GM12878 (cell line): ENCODE measurements at regions not wholly inside any gene's neighbourhood (a gene's known extent, or its start where the extent isn't known, plus 50 kb on each side); places are given as distances from the start of the nearest gene placed in this dataset.

Experiments
- ATAC-seq: fragments of 200-7000 bp; cut with Tn5 transposase; 3 replicates; pipeline ENCODE4 v1.9.1; 2020; ENCODE audit warnings: mild to moderate bottlenecking, moderate library complexity
- BruUV-seq: library from RNA; stranded (reverse); fragments of 400-500 nt; replicated peaks from 2 replicates; lab custom pipeline; 2021; lab: Mats Ljungman, UMichigan
- CTCF ChIA-PET: fragments of 300-600 bp; sonication (Branson Sonifier 250); formaldehyde crosslinking; extraction: SDS; loops from one replicate; lab custom pipeline; 2021; ENCODE audit warnings: inconsistent platforms; lab: Yijun Ruan, JAX
- POLR2A ChIA-PET: fragments of 350-600 bp; formaldehyde crosslinking; extraction: SDS; loops from one replicate; lab custom pipeline; 2021; ENCODE audit warnings: inconsistent platforms; lab: Charles Lee
- RAD21 ChIA-PET: fragments of 300-600 bp; sonication (Branson Sonifier 250); formaldehyde crosslinking; loops from one replicate; lab custom pipeline; 2023; ENCODE audit warnings: antibody characterized with exemption; ENCODE audit not compliant: unreplicated experiment; lab: Charles Lee
- SMC1A ChIA-PET: fragments of 300-600 bp; sonication (Branson Sonifier 250); formaldehyde crosslinking; loops from one replicate; lab custom pipeline; 2023; ENCODE audit not compliant: unreplicated experiment, uncharacterized antibody; lab: Charles Lee
- DNase-seq: peaks from one replicate; pipeline ENCODE4 v3.0.0-alpha.2; 2011; ENCODE audit warnings: low read depth, low spot score
- FAIRE-seq: peaks from 3 replicates; lab custom pipeline; 2011; peaks lifted over from hg19 to GRCh38; lab: Jason Lieb, UNC
- H2AFZ ChIP-seq: 2 replicates; pipeline ENCODE4 v1.6.0; 2011; ENCODE audit warnings: low read depth, low read length, control low read depth; ENCODE audit not compliant: control insufficient read depth
- H3K27ac ChIP-seq: 2 replicates; pipeline ENCODE4 v1.5.1; 2011; ENCODE audit warnings: control low read depth; ENCODE audit not compliant: control insufficient read depth, insufficient read depth
- H3K27me3 ChIP-seq, 2 experiments: replicated peaks in 1 of 2; 2 replicates each; pipeline versions ENCODE4 v1.6.0 to v1.6.1; 2011; ENCODE audit warnings: low read length in 1 of 2; ENCODE audit not compliant: control insufficient read depth in 2 of 2, insufficient read depth in 2 of 2
- H3K36me3 ChIP-seq, 2 experiments: 2 replicates each; pipeline ENCODE4 v1.5.1; 2011; ENCODE audit warnings: low read length in 1 of 2; ENCODE audit not compliant: control insufficient read depth in 2 of 2, insufficient read depth in 2 of 2
- H3K4me1 ChIP-seq: 2 replicates; pipeline ENCODE4 v1.6.1; 2011; ENCODE audit warnings: mild to moderate bottlenecking, low read length, moderate library complexity, mixed read lengths; ENCODE audit not compliant: control insufficient read depth, insufficient read depth
- H3K4me2 ChIP-seq: 2 replicates; pipeline ENCODE4 v1.6.0; 2011; ENCODE audit warnings: control low read depth; ENCODE audit not compliant: control insufficient read depth, insufficient read depth
- H3K4me3 ChIP-seq: fragments of 200-600 bp; sonication (generic); 2 replicates; pipeline ENCODE4 v1.5.1; 2016
- H3K79me2 ChIP-seq: 2 replicates; pipeline ENCODE4 v1.6.0; 2011; ENCODE audit warnings: low read length; ENCODE audit not compliant: control insufficient read depth, insufficient read depth
- H3K9ac ChIP-seq: 2 replicates; pipeline ENCODE4 v1.8.0; 2011; ENCODE audit warnings: low read length, control low read depth, mixed read lengths; ENCODE audit not compliant: control insufficient read depth, insufficient read depth
- H3K9me3 ChIP-seq: replicated peaks from 3 replicates; pipeline ENCODE4 v1.5.1; 2011; ENCODE audit warnings: mild to moderate bottlenecking, low read length; ENCODE audit not compliant: control insufficient read depth, insufficient read depth
- H4K20me1 ChIP-seq: 2 replicates; pipeline ENCODE4 v1.6.0; 2011; ENCODE audit not compliant: control insufficient read depth, insufficient read depth
- ASH2L ChIP-seq: fragments of 300-600, 200-600 bp; sonication (generic); IDR thresholded peaks from 2 replicates; pipeline ENCODE4 v1.6.1; 2017; ENCODE audit warnings: low read depth, mild to moderate bottlenecking, borderline replicate concordance
- ATF7 ChIP-seq: fragments of 450-650 bp; IDR thresholded peaks from 2 replicates; pipeline ENCODE4 v1.6.1; 2016; ENCODE audit warnings: low read depth, mild to moderate bottlenecking
- BCL11A ChIP-seq: IDR thresholded peaks from 2 replicates; pipeline ENCODE4 v1.6.1; 2011; ENCODE audit warnings: low read depth, low read length
- CBFB ChIP-seq: IDR thresholded peaks from 2 replicates; pipeline ENCODE4 v1.6.1; 2016; ENCODE audit warnings: antibody characterized with exemption, low read depth
- E2F4 ChIP-seq: IDR thresholded peaks from 2 replicates; pipeline ENCODE4 v1.6.1; 2012; ENCODE audit warnings: low read depth, low read length, improper control_type of control experiment
- RAD51 ChIP-seq: fragments of 450-650 bp; IDR thresholded peaks from 2 replicates; pipeline ENCODE4 v1.6.1; 2016; ENCODE audit warnings: moderate library complexity, mild to moderate bottlenecking, inconsistent platforms
- REST ChIP-seq: IDR thresholded peaks from 2 replicates; pipeline ENCODE4 v1.6.1; 2012; ENCODE audit warnings: mild to moderate bottlenecking, low read depth, low read length
- SMAD5 ChIP-seq: IDR thresholded peaks from 2 replicates; pipeline ENCODE4 v1.6.1; 2016; ENCODE audit warnings: antibody characterized with exemption, low read depth
- WGBS: methylation state at CpG from one replicate; pipeline ENCODE4 v1.1.6; 2016; ENCODE audit warnings: low lambda C conversion rate; ENCODE audit not compliant: insufficient replicate concordance, insufficient coverage; ENCODE audit errors: missing lambda C conversion rate; 5-methylcytosine and 5-hydroxymethylcytosine counted together
- in situ Hi-C: fragments of 300-500 bp; cut with MboI; formaldehyde crosslinking; loops from 9 replicates; pipeline ENCODE4 v1.14.3; 2018; ENCODE audit warnings: mixed read lengths
- intact Hi-C: fragments of 100-400 bp; cut with micrococcal nuclease; formaldehyde crosslinking; loops from one replicate; pipeline ENCODE4 v1.14.2; 2022; ENCODE audit not compliant: unreplicated experiment
- TF ChIP-seq, protein P1 (sequence below): fragments of 450-650 bp; IDR thresholded peaks from 2 replicates; pipeline ENCODE4 v1.6.1; 2017; ENCODE audit warnings: mild to moderate bottlenecking, low read depth, inconsistent platforms; ENCODE audit not compliant: poor library complexity, severe bottlenecking
- TF ChIP-seq, protein P2 (sequence below): IDR thresholded peaks from 2 replicates; pipeline ENCODE4 v1.6.1; 2012; ENCODE audit warnings: low read length, inconsistent platforms

- H3K27ac ChIP-seq, result no peak overlapping the region
- RAD21 ChIA-PET, result no interaction called here
- H3K4me3 ChIP-seq, result no peak overlapping the region
- H3K27me3 ChIP-seq, result no peaks in the 10 kb centered on the region; a peak in 1 of 4 replicates
- no peak overlapping the region for H3K9ac ChIP-seq
- in situ Hi-C loops, result no loop called here
- BruUV-seq, result no TSS peak
- no peaks in the 10 kb centered on the region for H3K36me3 ChIP-seq
- intact Hi-C loops, result no loop called here
- DNase-seq (no peak), FAIRE-seq (no peak), ATAC-seq (no peak)
- SMC1A ChIA-PET, result no interaction called here
- CTCF ChIA-PET, result no interaction called here
- H3K4me2 ChIP-seq, result no peak overlapping the region
- no peaks in the 10 kb centered on the region for H4K20me1 ChIP-seq
- no peaks in the 10 kb centered on the region for H3K4me1 ChIP-seq
- POLR2A ChIA-PET, result interaction anchor here (0.6 kb wide), 1 partner anchor 27 kb away, joined by 3 read pairs; no protein-coding TSS in a partner anchor
- TF ChIP-seq REST (no peak), CBFB (no peak), RAD51 (no peak), E2F4 (no peak), ATF7 (no peak), SMAD5 (no peak), ASH2L (no peak), BCL11A (no peak)
- TF ChIP-seq, protein P1, sequence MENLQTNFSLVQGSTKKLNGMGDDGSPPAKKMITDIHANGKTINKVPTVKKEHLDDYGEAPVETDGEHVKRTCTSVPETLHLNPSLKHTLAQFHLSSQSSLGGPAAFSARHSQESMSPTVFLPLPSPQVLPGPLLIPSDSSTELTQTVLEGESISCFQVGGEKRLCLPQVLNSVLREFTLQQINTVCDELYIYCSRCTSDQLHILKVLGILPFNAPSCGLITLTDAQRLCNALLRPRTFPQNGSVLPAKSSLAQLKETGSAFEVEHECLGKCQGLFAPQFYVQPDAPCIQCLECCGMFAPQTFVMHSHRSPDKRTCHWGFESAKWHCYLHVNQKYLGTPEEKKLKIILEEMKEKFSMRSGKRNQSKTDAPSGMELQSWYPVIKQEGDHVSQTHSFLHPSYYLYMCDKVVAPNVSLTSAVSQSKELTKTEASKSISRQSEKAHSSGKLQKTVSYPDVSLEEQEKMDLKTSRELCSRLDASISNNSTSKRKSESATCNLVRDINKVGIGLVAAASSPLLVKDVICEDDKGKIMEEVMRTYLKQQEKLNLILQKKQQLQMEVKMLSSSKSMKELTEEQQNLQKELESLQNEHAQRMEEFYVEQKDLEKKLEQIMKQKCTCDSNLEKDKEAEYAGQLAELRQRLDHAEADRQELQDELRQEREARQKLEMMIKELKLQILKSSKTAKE, result no peak
- TF ChIP-seq, protein P2, sequence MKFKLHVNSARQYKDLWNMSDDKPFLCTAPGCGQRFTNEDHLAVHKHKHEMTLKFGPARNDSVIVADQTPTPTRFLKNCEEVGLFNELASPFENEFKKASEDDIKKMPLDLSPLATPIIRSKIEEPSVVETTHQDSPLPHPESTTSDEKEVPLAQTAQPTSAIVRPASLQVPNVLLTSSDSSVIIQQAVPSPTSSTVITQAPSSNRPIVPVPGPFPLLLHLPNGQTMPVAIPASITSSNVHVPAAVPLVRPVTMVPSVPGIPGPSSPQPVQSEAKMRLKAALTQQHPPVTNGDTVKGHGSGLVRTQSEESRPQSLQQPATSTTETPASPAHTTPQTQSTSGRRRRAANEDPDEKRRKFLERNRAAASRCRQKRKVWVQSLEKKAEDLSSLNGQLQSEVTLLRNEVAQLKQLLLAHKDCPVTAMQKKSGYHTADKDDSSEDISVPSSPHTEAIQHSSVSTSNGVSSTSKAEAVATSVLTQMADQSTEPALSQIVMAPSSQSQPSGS, result no peak
- no peaks in the 10 kb centered on the region for H3K79me2 ChIP-seq
- WGBS, result 20% methylated on average over 4 of the region's 4 CpGs
- no peaks in the 10 kb centered on the region for H3K9me3 ChIP-seq
- H2AFZ ChIP-seq, result no peak overlapping the region
Observed at GRCh38 chr7:85322252-85322651, 135.4 kb upstream of the SEMA3D start.
